GM12875 (cell line): ENCODE measurements at regions not wholly inside any gene's neighbourhood (a gene's known extent, or its start where the extent isn't known, plus 50 kb on each side); places are given as distances from the start of the nearest gene placed in this dataset.

Experiments used
- H3K4me3 ChIP-seq: one replicate; pipeline ENCODE4 v1.5.1; 2011; ENCODE audit warnings: low read depth, low read length, control low read depth
- CTCF ChIP-seq: IDR thresholded peaks from 2 replicates; pipeline ENCODE4 v1.5.1; 2011; ENCODE audit warnings: low read depth, mild to moderate bottlenecking, control low read depth, inconsistent platforms, low read length, moderate library complexity, borderline replicate concordance; ENCODE audit not compliant: insufficient read depth

- no peak for TF ChIP-seq CTCF
These were observed 246.1 kb upstream of the ATP10A start for GRCh38 chr15:26109203-26109602.

GRCh38 chr15:26106556-26106955 lies 243.4 kb upstream of the ATP10A start:
- H3K4me3 ChIP-seq: no peak overlapping the region
- TF ChIP-seq CTCF: no peak

More at GRCh38 chr15:26109203-26109602, 246.1 kb upstream of the ATP10A start:
- no peak overlapping the region for H3K4me3 ChIP-seq

- no peak overlapping the region for H3K4me3 ChIP-seq
- TF ChIP-seq CTCF: no peak
These were observed 239.9 kb upstream of the ATP10A start for GRCh38 chr15:26103002-26103404.

- TF ChIP-seq CTCF: no peak
These were observed 239.2 kb upstream of the ATP10A start for GRCh38 chr15:26102365-26102764.

GRCh38 chr15:26101443-26101842 lies 238.3 kb upstream of the ATP10A start:
- no peak overlapping the region for H3K4me3 ChIP-seq
- TF ChIP-seq CTCF: no peak

More at GRCh38 chr15:26102365-26102764, 239.2 kb upstream of the ATP10A start:
- H3K4me3 ChIP-seq: no peak overlapping the region

GRCh38 chr15:26098801-26099200 lies 235.7 kb upstream of the ATP10A start:
- H3K4me3 ChIP-seq: no peak overlapping the region
- no peak for TF ChIP-seq CTCF

- H3K4me3 ChIP-seq: no peak overlapping the region
- TF ChIP-seq CTCF: no peak
These were observed 234.1 kb upstream of the ATP10A start for GRCh38 chr15:26097216-26097615.
